ENCODE measurements at regions not wholly inside any gene's neighbourhood (a gene's known extent, or its start where the extent isn't known, plus 50 kb on each side); places are given as distances from the start of the nearest gene placed in this dataset.

DNA sequence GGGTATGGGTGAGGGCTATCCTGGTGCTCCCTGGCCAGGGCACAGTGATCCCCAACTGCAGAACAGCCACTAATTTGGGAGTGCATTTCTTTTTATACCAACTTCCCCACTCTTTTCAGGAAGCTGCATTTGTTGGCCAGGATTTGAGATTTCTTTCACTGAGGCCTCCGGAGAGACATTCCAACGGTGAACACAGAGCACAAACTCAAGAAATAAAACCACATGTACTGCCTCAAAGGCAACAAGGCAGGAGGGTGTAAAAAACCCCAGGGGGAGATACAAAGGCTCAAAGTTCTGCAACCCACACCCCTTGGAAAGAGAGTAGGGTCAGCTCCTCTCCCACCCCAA lies 65.3 kb downstream of the CPN2 start:
- in situ Hi-C loops (cut with HindIII; ENCODE audit: low pct_ligation_motif_present, low pct_unique_long_range_greater_than_20kb, low sequenced_read_pairs), result no loop called here

DNA sequence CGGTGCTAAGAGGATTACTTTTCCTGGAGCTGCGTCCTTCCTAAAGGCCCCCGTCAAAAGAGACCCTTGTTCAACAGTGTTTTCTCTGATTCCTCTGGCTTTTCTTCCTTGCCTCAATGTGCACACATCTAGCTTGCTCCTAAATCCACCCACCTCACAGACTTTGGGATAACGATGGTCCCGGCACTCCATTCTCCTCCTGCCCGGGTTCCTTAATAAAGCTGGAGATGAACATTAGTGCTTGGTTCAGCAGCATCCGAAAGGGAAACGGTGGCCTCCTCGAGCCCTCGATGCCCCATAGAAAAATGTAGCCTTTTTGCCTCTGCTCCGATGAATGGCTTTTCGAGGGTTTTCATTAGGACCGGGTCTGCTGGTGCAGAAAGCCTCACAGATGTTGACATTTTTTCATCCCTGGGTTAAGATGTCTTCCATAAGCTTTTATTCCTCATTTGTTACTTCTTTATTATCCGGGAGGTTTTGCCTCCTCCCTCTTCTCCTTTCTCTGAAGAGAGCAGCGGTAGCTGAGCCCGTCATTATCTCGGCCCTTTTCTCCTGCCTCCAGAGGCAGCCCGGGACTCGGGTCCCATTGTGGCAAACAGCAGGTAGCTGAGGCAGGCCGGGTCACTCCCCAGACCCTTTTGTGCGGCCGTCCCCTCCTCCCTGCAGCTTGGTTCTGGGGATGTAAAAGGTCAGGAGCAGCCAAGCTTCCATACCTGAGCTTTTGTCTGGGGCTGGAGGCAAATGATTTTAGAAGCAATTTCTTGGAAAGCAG lies 64.6 kb downstream of the CPN2 start:
- no peak for DNase-seq

More for the DNA sequence above, 65.3 kb downstream of the CPN2 start:
- no peak for DNase-seq

DNA sequence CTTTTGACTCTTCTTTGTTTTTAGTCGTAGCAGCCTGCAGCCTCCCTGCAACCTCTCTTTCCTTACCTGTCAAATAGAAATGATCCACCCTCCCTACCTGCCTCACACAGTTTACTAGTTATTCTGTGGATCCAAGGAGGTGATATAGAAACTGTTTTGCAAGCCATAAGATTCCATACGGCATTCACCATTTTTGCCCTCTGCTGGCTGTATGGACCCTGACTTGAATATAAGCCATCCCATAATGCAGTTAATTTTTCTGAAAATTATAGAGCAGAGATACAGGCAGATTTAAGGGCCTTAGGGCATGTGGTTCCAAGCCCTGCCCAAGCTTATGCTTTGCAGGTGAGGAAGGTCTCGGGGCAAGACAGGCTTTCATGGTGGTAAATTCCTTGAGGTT lies 63.8 kb downstream of the CPN2 start:
- in situ Hi-C loops (cut with HindIII; ENCODE audit: low pct_ligation_motif_present, low pct_unique_long_range_greater_than_20kb, low sequenced_read_pairs), result no loop called here
- DNase-seq, result no peak

More for the DNA sequence above, 64.6 kb downstream of the CPN2 start:
- in situ Hi-C loops (cut with HindIII; ENCODE audit: low pct_ligation_motif_present, low pct_unique_long_range_greater_than_20kb, low sequenced_read_pairs), result no loop called here

DNA sequence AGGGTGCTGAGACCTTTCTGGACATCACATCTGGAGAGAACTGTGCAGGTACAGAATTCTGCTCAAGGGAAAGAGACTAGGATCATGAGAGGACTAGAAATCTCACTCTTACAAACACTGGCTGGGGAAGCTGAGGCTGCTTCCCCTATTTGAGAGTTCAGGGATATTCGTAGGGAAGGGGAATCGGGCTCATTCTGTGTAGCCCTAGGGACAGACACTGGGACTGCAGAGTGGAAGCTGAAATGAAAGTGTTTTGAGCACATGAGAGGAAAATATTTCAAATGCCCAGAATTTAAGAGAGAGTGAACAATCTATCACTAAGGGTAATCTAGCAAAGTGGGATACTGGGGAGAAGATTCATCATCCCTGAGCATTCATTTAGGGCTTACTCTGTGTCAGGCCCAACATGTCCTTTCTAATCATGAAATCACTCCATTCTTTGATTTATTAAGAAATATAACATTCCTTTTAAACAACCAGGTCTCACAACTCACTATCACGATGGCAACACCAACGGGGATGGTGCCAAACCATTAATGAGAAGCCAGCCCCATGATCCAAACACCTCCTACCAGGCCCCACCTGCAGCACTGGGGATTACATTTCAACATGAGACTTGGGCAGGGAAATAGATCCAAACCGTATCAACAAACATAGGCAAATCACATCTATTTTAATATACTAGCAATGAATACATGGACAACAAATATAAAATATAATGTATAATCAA lies 63.0 kb downstream of the CPN2 start:
- no peak for DNase-seq
- in situ Hi-C loops (cut with HindIII; ENCODE audit: low pct_ligation_motif_present, low pct_unique_long_range_greater_than_20kb, low sequenced_read_pairs), result no loop called here

Data from ACHN (cell line).